GM21526 (cell line): ENCODE measurements at regions not wholly inside any gene's neighbourhood (a gene's known extent, or its start where the extent isn't known, plus 50 kb on each side); places are given as distances from the start of the nearest gene placed in this dataset.

ENCODE experiments used
- ATAC-seq: cut with Tn5 transposase; IDR thresholded peaks from one replicate; pipeline ENCODE4 v1.9.1; 2021; ENCODE audit warnings: moderate library complexity; ENCODE audit not compliant: unreplicated experiment, low FRiP score

- no peak for ATAC-seq
These were observed 183.8 kb upstream of the CWC22 start for GRCh38 chr2:180190851-180191250.

- no peak for ATAC-seq
These were observed 180.5 kb upstream of the CWC22 start for GRCh38 chr2:180187611-180188010.

- ATAC-seq, result no peak
These were observed 177.4 kb upstream of the CWC22 start for GRCh38 chr2:180184506-180184905.

GRCh38 chr2:180180511-180180910 is 173.4 kb upstream of the CWC22 start:
- no peak for ATAC-seq

- no peak for ATAC-seq
These were observed 170.4 kb upstream of the CWC22 start for GRCh38 chr2:180177534-180177933.

GRCh38 chr2:180175736-180176135 is 168.6 kb upstream of the CWC22 start:
- no peak for ATAC-seq

- ATAC-seq, result no peak
These were observed 167.5 kb upstream of the CWC22 start for GRCh38 chr2:180174580-180174979.

- ATAC-seq, result no peak
These were observed 162.4 kb upstream of the CWC22 start for GRCh38 chr2:180169474-180169873.

GRCh38 chr2:180161415-180161814 is 154.3 kb upstream of the CWC22 start:
- ATAC-seq, result no peak

GRCh38 chr2:180159921-180160320 is 152.8 kb upstream of the CWC22 start:
- no peak for ATAC-seq

- ATAC-seq, result no peak
These were observed 151.9 kb upstream of the CWC22 start for GRCh38 chr2:180158961-180159360.

GRCh38 chr2:180156651-180157050 is 149.6 kb upstream of the CWC22 start:
- ATAC-seq, result no peak

GRCh38 chr2:180150606-180151005 is 143.5 kb upstream of the CWC22 start:
- ATAC-seq, result no peak

- ATAC-seq, result no peak
These were observed 139.4 kb upstream of the CWC22 start for GRCh38 chr2:180146541-180146940.

GRCh38 chr2:180146114-180146513 is 139.0 kb upstream of the CWC22 start:
- ATAC-seq, result no peak

- ATAC-seq, result no peak
These were observed 138.1 kb upstream of the CWC22 start for GRCh38 chr2:180145163-180145562.

GRCh38 chr2:180144338-180144813 is 137.3 kb upstream of the CWC22 start:
- ATAC-seq, result no peak

GRCh38 chr2:180143633-180144337 is 136.7 kb upstream of the CWC22 start:
- ATAC-seq, result no peak

- ATAC-seq, result no peak
These were observed 134.5 kb upstream of the CWC22 start for GRCh38 chr2:180141600-180141999.

GRCh38 chr2:180133736-180134135 is 126.6 kb upstream of the CWC22 start:
- ATAC-seq, result no peak

- ATAC-seq, result no peak
These were observed 123.3 kb upstream of the CWC22 start for GRCh38 chr2:180130403-180130802.

- no peak for ATAC-seq
These were observed 121.8 kb upstream of the CWC22 start for GRCh38 chr2:180128861-180129260.
